ENCODE measurements at regions not wholly inside any gene's neighbourhood (a gene's known extent, or its start where the extent isn't known, plus 50 kb on each side); places are given as distances from the start of the nearest gene placed in this dataset.

DNA sequence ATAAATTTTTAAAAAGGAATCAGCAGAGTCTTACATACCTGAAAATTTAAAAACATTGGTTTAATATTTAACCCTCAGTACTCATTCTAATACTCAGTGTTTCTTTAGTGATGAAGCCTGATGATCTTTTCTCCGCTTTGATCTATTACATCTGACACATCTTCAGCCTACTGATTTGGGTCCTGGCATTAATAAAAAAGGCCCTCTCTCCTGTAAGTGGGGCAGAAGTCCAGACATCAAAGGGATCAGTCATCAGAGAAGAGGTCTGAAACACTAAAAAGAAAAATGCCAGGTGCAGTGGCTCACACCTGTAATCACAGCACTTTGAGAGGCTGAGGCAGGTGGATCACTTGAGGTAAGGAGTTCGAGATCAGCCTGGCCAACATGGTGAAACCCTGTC is 581.1 kb upstream of the LRATD1 start:
- peaks cover 0 to 6% (median 0%) of the 10 kb centered on the region in 9 donors for H3K27me3 ChIP-seq
- DNase-seq (no peak), ATAC-seq (no peak)
- H3K4me1 ChIP-seq: no peaks in the 10 kb centered on the region
- no peaks in the 10 kb centered on the region for H3K9me3 ChIP-seq
- no peaks in the 10 kb centered on the region for H3K36me3 ChIP-seq
- intact Hi-C loops (cut with DNase I): no loop called here
- H3K4me3 ChIP-seq: no peak overlapping the region
- no peak overlapping the region for H3K27ac ChIP-seq
- 74 to 77% (median 76%) methylated on average over 2 of the region's 2 CpGs for WGBS, 4 donors
- no peak for TF ChIP-seq POLR2A (IDR thresholded peaks at IDR 0.05)
- TF ChIP-seq, protein P1, sequence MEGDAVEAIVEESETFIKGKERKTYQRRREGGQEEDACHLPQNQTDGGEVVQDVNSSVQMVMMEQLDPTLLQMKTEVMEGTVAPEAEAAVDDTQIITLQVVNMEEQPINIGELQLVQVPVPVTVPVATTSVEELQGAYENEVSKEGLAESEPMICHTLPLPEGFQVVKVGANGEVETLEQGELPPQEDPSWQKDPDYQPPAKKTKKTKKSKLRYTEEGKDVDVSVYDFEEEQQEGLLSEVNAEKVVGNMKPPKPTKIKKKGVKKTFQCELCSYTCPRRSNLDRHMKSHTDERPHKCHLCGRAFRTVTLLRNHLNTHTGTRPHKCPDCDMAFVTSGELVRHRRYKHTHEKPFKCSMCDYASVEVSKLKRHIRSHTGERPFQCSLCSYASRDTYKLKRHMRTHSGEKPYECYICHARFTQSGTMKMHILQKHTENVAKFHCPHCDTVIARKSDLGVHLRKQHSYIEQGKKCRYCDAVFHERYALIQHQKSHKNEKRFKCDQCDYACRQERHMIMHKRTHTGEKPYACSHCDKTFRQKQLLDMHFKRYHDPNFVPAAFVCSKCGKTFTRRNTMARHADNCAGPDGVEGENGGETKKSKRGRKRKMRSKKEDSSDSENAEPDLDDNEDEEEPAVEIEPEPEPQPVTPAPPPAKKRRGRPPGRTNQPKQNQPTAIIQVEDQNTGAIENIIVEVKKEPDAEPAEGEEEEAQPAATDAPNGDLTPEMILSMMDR (IDR thresholded peaks at IDR 0.05): no peak

- H3K4me1 ChIP-seq: no peaks in the 10 kb centered on the region
- WGBS, 4 donors: 81 to 91% (median 89%) methylated on average over 4 of the region's 4 CpGs
- intact Hi-C loops (cut with DNase I): no loop called here
- H3K27ac ChIP-seq: no peak overlapping the region
- H3K36me3 ChIP-seq: no peaks in the 10 kb centered on the region
- ATAC-seq: no peak
- no peak overlapping the region for H3K4me3 ChIP-seq
- no peaks in the 10 kb centered on the region for H3K9me3 ChIP-seq
- H3K27me3 ChIP-seq: peaks cover 0 to 6% (median 0%) of the 10 kb centered on the region in 9 donors
- no peak for TF ChIP-seq POLR2A (IDR thresholded peaks at IDR 0.05)
- TF ChIP-seq, protein P1 (IDR thresholded peaks at IDR 0.05): no peak
- DNase-seq: no peak
These were observed 579.4 kb upstream of the LRATD1 start for GRCh38 chr2:14053105-14053504.

DNA sequence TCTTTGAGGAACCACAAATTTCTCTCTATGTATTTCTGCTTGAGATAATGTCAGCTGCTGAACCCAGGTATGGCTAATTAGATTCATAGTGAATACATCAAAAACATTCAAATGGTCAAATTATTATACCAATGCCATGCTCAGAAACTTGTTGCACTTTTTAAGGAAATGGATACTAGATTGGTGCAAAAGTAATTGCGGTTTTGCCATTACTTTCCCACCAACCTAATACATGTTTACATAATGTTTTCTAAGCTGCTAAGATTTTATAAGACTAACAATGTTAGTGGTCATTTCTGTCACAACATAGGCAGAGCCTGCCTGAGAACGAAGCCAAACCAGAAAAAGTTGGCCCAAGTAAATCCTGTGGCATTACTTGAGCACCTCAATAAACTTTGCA is 568.2 kb upstream of the LRATD1 start:
- no peak overlapping the region for H3K27ac ChIP-seq
- no peak overlapping the region for H3K4me3 ChIP-seq
- H3K9me3 ChIP-seq: no peaks in the 10 kb centered on the region
- TF ChIP-seq, protein P1 (IDR thresholded peaks at IDR 0.05): no peak
- TF ChIP-seq POLR2A (IDR thresholded peaks at IDR 0.05): no peak
- H3K27me3 ChIP-seq: no peaks in the 10 kb centered on the region
- intact Hi-C loops (cut with DNase I): no loop called here
- WGBS, 4 donors: 58 to 74% (median 64%) methylated on average over 2 of the region's 2 CpGs
- H3K4me1 ChIP-seq: no peaks in the 10 kb centered on the region
- DNase-seq (no peak), ATAC-seq (no peak)
- no peaks in the 10 kb centered on the region for H3K36me3 ChIP-seq

DNA sequence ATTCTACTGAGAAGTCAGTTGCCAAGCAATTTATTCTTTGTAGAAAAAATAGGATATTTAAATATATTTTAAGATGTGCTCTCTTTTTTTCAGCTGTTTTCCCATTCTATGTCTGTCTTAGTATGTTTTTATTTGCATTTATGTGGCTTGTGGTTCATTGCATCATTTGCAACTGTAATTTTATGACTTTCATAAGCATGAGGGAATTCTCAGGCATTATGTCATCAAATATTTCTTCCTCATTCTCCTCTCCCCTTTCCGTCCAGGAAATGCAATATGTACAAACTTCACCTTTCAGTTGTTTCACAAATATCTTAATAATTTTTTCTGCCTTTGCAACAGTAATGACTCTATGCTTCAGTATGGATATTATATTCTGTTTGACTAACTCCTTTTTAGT is 560.2 kb upstream of the LRATD1 start:
- H3K9me3 ChIP-seq: peaks cover 0 to 3% (median 0%) of the 10 kb centered on the region in 12 donors
- no peaks in the 10 kb centered on the region for H3K36me3 ChIP-seq
- no peak overlapping the region for H3K4me3 ChIP-seq
- ATAC-seq (no peak), DNase-seq (no peak)
- TF ChIP-seq, protein P1 (IDR thresholded peaks at IDR 0.05): no peak
- TF ChIP-seq POLR2A (IDR thresholded peaks at IDR 0.05): no peak
- H3K4me1 ChIP-seq: no peaks in the 10 kb centered on the region
- H3K27me3 ChIP-seq: no peaks in the 10 kb centered on the region
- 48 to 60% (median 57%) methylated on average over 1 of the region's 1 CpG; no CpG with 5 or more reads in 1 of the 4 donors for WGBS, 4 donors
- no peak overlapping the region for H3K27ac ChIP-seq
- intact Hi-C loops (cut with DNase I): no loop called here

All from heart left ventricle (tissue), 16 donors.